ENCODE measurements at regions not wholly inside any gene's neighbourhood (a gene's known extent, or its start where the extent isn't known, plus 50 kb on each side); places are given as distances from the start of the nearest gene placed in this dataset.

- no peak for TF ChIP-seq POLR2A (IDR thresholded peaks at IDR 0.05; ENCODE audit: low read depth, low read length)
- no peak for TF ChIP-seq POLR2AphosphoS5 (IDR thresholded peaks at IDR 0.05; ENCODE audit: low read depth, low read length)
- no peak for TF ChIP-seq TAF1 (IDR thresholded peaks at IDR 0.05; ENCODE audit: low read depth, low read length)
- no peak for TF ChIP-seq POU2F2 (IDR thresholded peaks at IDR 0.05; ENCODE audit: low read depth, low read length)
- no peak for TF ChIP-seq SPI1 (IDR thresholded peaks at IDR 0.05; ENCODE audit: low read depth, low read length)
These were observed 296.4 kb upstream of the VCX start for GRCh38 chrX:7546551-7547080.

All from GM12891 (cell line).